ENCODE measurements at regions not wholly inside any gene's neighbourhood (a gene's known extent, or its start where the extent isn't known, plus 50 kb on each side); places are given as distances from the start of the nearest gene placed in this dataset.

GRCh38 chr9:25284365-25284764 lies 393.9 kb downstream of the TUSC1 start:
- Histone ChIP-seq H3K4me2 (ENCODE audit: low read depth, low read length) (no peak overlapping the region), H4K20me1 (ENCODE audit: insufficient read depth, low read length) (no peaks in the 10 kb centered on the region), H3K9ac (ENCODE audit: insufficient read depth, low read depth, low read length) (no peak overlapping the region), H2AFZ (ENCODE audit: low read length) (no peak overlapping the region), H3K4me1 (ENCODE audit: insufficient read depth, low read length) (no peaks in the 10 kb centered on the region), H3K79me2 (ENCODE audit: insufficient read depth, low read length) (no peaks in the 10 kb centered on the region), H3K27ac (ENCODE audit: extremely low read length, insufficient read depth, low read length) (no peak overlapping the region), H3K4me3 (replicated peaks in 1 of 3; ENCODE audit: insufficient read depth in 1 of 3, low read depth in 2 of 3, low read length in 3 of 3) (no peak overlapping the region), H3K9me3 (ENCODE audit: low read length) (no peaks in the 10 kb centered on the region), H3K27me3 (ENCODE audit: control insufficient read depth in 1 of 2, insufficient read depth in 2 of 2, low read length in 2 of 2) (no peaks in the 10 kb centered on the region), H3K36me3 (replicated peaks in 1 of 2; ENCODE audit: control insufficient read depth in 1 of 2, insufficient read depth in 2 of 2, low read length in 2 of 2) (no peaks in the 10 kb centered on the region)
- WGBS (ENCODE audit: low lambda C conversion rate): 2% methylated on average over 1 of the region's 1 CpG
- ChIA-PET POLR2A (no interaction called here), CTCF (ENCODE audit: low intra/inter-chr PET ratio, low total read pairs) (no interaction called here)
- FAIRE-seq: no peak
- in situ Hi-C loops (cut with HindIII; ENCODE audit: extremely low pct_ligation_motif_present, low pct_unique_long_range_greater_than_20kb): no loop called here
- intact Hi-C loops (cut with micrococcal nuclease; ENCODE audit: unreplicated experiment): no loop called here
- BruUV-seq (replicated peaks): no TSS peak
- no peak for DNase-seq (ENCODE audit: low spot score)
- ATAC-seq: no peak
- TF ChIP-seq HOXD1 (CRISPR knock-in tag; IDR thresholded peaks at IDR 0.05) (no peak), TAF1 (CRISPR knock-in tag; IDR thresholded peaks at IDR 0.05) (no peak), ZNF674 (CRISPR knock-in tag; IDR thresholded peaks at IDR 0.05; ENCODE audit: low read depth) (no peak), ZNF382 (CRISPR knock-in tag; IDR thresholded peaks at IDR 0.05; ENCODE audit: borderline replicate concordance) (no peak), THYN1 (CRISPR knock-in tag; IDR thresholded peaks at IDR 0.05; ENCODE audit: borderline replicate concordance, low read depth) (no peak), ISX (CRISPR knock-in tag; conservative IDR thresholded peaks at IDR 0.05) (no peak), IRF1 (CRISPR knock-in tag; IDR thresholded peaks at IDR 0.05; ENCODE audit: low read depth) (no peak), CENPX (CRISPR knock-in tag; IDR thresholded peaks at IDR 0.05) (no peak), IKZF5 (CRISPR knock-in tag; IDR thresholded peaks at IDR 0.05) (no peak), ZBTB37 (CRISPR knock-in tag; IDR thresholded peaks at IDR 0.05) (no peak), TRIM22 (IDR thresholded peaks at IDR 0.05) (no peak), IKZF1 (IDR thresholded peaks at IDR 0.05) (no peak), PAF1 (CRISPR knock-in tag; IDR thresholded peaks at IDR 0.05) (no peak), ZHX1 (CRISPR knock-in tag; IDR thresholded peaks at IDR 0.05; ENCODE audit: low read depth) (no peak), ZNF839 (CRISPR knock-in tag; IDR thresholded peaks at IDR 0.05; ENCODE audit: borderline replicate concordance) (no peak), ZNF616 (CRISPR knock-in tag; IDR thresholded peaks at IDR 0.05; ENCODE audit: low read depth) (no peak), MXI1 (IDR thresholded peaks at IDR 0.05; ENCODE audit: borderline replicate concordance, low read depth, low read length) (no peak), XBP1 (CRISPR knock-in tag; IDR thresholded peaks at IDR 0.05) (no peak)

Measured in HepG2 (cell line).